ENCODE measurements at regions not wholly inside any gene's neighbourhood (a gene's known extent, or its start where the extent isn't known, plus 50 kb on each side); places are given as distances from the start of the nearest gene placed in this dataset.

DNA sequence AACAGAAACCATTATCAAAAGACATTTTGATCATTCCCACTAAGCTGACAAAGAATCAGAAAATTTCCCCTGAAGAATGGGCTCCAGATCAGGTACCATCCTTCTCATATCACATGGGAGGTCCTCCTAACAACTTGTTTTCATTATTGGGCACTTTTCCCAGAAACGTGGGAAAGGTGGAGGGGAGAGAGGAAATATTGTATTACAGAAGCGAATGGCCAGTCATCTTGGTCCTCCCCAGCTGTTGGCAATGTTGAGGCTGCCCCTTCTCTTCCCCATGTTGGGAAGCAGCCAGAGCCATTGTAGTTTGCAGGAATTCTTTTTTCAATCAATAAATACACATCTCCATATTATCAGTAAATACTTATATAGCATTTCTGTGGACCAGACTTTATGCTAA, 126.2 kb upstream of the ZNF608 start:
- TF ChIP-seq EZH2phosphoT487 (IDR thresholded peaks at IDR 0.05): no peak
- TF ChIP-seq, protein P1, sequence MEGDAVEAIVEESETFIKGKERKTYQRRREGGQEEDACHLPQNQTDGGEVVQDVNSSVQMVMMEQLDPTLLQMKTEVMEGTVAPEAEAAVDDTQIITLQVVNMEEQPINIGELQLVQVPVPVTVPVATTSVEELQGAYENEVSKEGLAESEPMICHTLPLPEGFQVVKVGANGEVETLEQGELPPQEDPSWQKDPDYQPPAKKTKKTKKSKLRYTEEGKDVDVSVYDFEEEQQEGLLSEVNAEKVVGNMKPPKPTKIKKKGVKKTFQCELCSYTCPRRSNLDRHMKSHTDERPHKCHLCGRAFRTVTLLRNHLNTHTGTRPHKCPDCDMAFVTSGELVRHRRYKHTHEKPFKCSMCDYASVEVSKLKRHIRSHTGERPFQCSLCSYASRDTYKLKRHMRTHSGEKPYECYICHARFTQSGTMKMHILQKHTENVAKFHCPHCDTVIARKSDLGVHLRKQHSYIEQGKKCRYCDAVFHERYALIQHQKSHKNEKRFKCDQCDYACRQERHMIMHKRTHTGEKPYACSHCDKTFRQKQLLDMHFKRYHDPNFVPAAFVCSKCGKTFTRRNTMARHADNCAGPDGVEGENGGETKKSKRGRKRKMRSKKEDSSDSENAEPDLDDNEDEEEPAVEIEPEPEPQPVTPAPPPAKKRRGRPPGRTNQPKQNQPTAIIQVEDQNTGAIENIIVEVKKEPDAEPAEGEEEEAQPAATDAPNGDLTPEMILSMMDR (IDR thresholded peaks at IDR 0.05): no peak
